Natural killer cell (primary cell): ENCODE measurements at regions not wholly inside any gene's neighbourhood (a gene's known extent, or its start where the extent isn't known, plus 50 kb on each side); places are given as distances from the start of the nearest gene placed in this dataset.

Source experiments
- ATAC-seq, 3 donors: fragments of 150-1000 bp in 2 of 3; fragments of 200-7000 bp in 1 of 3; cut with Tn5 transposase; 1 replicate in 1 of 3; 2 replicates in 2 of 3; pipeline ENCODE4 v1.10.0; 2021; ENCODE audit warnings: mild to moderate bottlenecking in 2 of 3, moderate library complexity in 2 of 3
- DNase-seq, 2 donors: peaks; one replicate each; pipeline versions ENCODE4 v3.0.0 to v3.0.0-alpha.2; 2013 to 2021; ENCODE audit warnings: mixed read lengths in 1 of 2
- H3K27ac ChIP-seq: one replicate; pipeline ENCODE4 v1.5.1; 2013; ENCODE audit warnings: mild to moderate bottlenecking, low read length
- H3K27me3 ChIP-seq: one replicate; pipeline ENCODE4 v1.6.1; 2013; ENCODE audit warnings: low read length; ENCODE audit not compliant: control insufficient read depth, insufficient read depth
- H3K36me3 ChIP-seq: one replicate; pipeline ENCODE4 v1.6.1; 2013; ENCODE audit warnings: low read length; ENCODE audit not compliant: control insufficient read depth, insufficient read depth
- H3K4me1 ChIP-seq: one replicate; pipeline ENCODE4 v1.6.1; 2013; ENCODE audit warnings: low read length; ENCODE audit not compliant: control insufficient read depth, insufficient read depth
- H3K4me3 ChIP-seq: one replicate; pipeline ENCODE4 v1.5.1; 2013; ENCODE audit warnings: low read length
- H3K9me3 ChIP-seq: one replicate; pipeline ENCODE4 v1.6.1; 2013; ENCODE audit warnings: low read length; ENCODE audit not compliant: control insufficient read depth, insufficient read depth
- H3K27ac Mint-ChIP-seq, 2 donors: one replicate each; pipeline ENCODE4 v1.8.0; 2022; ENCODE audit warnings: mild to moderate bottlenecking in 2 of 2, mixed read lengths in 2 of 2, moderate library complexity in 1 of 2
- H3K27me3 Mint-ChIP-seq, 2 donors: one replicate each; pipeline ENCODE4 v1.8.0; 2022; ENCODE audit warnings: low read depth in 2 of 2, mixed read lengths in 2 of 2
- H3K36me3 Mint-ChIP-seq: one replicate; pipeline ENCODE4 v1.8.0; 2022; ENCODE audit warnings: mixed read lengths
- H3K4me1 Mint-ChIP-seq, 2 donors: one replicate each; pipeline ENCODE4 v1.8.0; 2022; ENCODE audit warnings: mixed read lengths in 2 of 2
- H3K4me3 Mint-ChIP-seq: one replicate; pipeline ENCODE4 v1.8.0; 2022; ENCODE audit warnings: mild to moderate bottlenecking, moderate library complexity, mixed read lengths
- H3K9me3 Mint-ChIP-seq, 2 donors: one replicate each; pipeline ENCODE4 v1.8.0; 2022; ENCODE audit warnings: mixed read lengths in 2 of 2
- WGBS: methylation state at CpG from one replicate; pipeline ENCODE4 v1.1.7; 2013; ENCODE audit warnings: missing lambda C conversion rate; ENCODE audit not compliant: insufficient coverage; 5-methylcytosine and 5-hydroxymethylcytosine counted together
- intact Hi-C: fragments of 100-400 bp; cut with micrococcal nuclease; formaldehyde crosslinking; loops from one replicate; pipeline ENCODE4 v1.14.2; 2022
- TF ChIP-seq, protein P1 (sequence below): fragments of 200-600 bp; IDR thresholded peaks from one replicate; pipeline ENCODE4 v1.8.0; 2022; ENCODE audit warnings: antibody characterized with exemption

DNA sequence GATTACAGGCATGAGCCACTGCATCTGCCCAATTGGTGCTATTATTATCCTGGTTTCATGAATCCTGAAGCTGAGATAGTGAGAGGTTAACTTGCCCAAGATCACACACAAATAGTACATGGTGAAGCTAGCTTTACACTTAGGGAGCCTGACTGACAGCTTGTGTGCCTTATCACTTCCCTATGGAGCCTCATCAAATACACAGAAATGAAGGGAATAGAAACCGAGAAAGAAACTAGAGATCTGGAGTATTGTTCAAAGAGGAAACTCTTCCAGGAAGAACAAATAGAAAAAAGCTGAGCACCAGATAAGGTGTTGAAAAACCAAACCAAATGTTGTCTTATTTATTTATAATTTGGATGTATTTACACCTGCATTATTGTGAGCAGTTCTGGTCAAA is 155.0 kb upstream of the CITED2 start:
- H3K27ac Mint-ChIP-seq: peak overlapping the region in 1 of 2 donors; percentile 6
- WGBS: 83% methylated on average over 1 of the region's 1 CpG
- H3K4me3 Mint-ChIP-seq: no peak overlapping the region
- TF ChIP-seq, protein P1, sequence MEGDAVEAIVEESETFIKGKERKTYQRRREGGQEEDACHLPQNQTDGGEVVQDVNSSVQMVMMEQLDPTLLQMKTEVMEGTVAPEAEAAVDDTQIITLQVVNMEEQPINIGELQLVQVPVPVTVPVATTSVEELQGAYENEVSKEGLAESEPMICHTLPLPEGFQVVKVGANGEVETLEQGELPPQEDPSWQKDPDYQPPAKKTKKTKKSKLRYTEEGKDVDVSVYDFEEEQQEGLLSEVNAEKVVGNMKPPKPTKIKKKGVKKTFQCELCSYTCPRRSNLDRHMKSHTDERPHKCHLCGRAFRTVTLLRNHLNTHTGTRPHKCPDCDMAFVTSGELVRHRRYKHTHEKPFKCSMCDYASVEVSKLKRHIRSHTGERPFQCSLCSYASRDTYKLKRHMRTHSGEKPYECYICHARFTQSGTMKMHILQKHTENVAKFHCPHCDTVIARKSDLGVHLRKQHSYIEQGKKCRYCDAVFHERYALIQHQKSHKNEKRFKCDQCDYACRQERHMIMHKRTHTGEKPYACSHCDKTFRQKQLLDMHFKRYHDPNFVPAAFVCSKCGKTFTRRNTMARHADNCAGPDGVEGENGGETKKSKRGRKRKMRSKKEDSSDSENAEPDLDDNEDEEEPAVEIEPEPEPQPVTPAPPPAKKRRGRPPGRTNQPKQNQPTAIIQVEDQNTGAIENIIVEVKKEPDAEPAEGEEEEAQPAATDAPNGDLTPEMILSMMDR: no peak
- intact Hi-C loops: no loop called here
- H3K27ac ChIP-seq: no peak overlapping the region
- H3K27me3 Mint-ChIP-seq: peaks cover 0 to 8% of the 10 kb centered on the region in 2 donors
- ATAC-seq (no peak), DNase-seq (no peak)
- H3K36me3 ChIP-seq: no peaks in the 10 kb centered on the region
- no peaks in the 10 kb centered on the region for H3K27me3 ChIP-seq
- H3K9me3 ChIP-seq: no peaks in the 10 kb centered on the region
- H3K4me1 ChIP-seq: peaks cover 6% of the 10 kb centered on the region
- H3K36me3 Mint-ChIP-seq: no peaks in the 10 kb centered on the region
- no peak overlapping the region for H3K4me3 ChIP-seq
- peaks cover 17 to 21% of the 10 kb centered on the region in 2 donors for H3K4me1 Mint-ChIP-seq
- no peaks in the 10 kb centered on the region for H3K9me3 Mint-ChIP-seq

DNA sequence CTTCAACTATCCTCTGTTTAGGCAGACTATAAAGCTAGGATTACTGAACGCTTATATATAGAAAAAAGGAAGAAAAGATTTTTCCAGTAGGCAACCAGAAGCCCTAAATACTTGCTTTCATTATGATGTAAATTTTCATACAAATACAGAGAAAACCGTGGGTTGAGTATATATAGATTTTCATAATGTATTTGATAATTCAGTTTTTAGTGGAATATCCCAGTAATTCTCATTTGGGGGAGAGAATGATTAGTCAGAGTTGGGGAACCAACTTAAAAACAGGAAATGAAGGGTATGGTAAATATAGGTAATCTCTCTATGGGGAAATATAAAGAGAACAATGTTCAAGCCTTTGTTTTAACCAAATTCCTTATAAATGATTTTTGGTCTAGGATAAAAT is 154.0 kb upstream of the CITED2 start:
- Mint-ChIP-seq H3K27ac (no peak overlapping the region), H3K27me3 (peaks cover 0 to 8% of the 10 kb centered on the region in 2 donors), H3K9me3 (no peaks in the 10 kb centered on the region), H3K4me3 (no peak overlapping the region), H3K4me1 (peaks cover 8 to 11% of the 10 kb centered on the region in 2 donors), H3K36me3 (no peaks in the 10 kb centered on the region)
- H3K4me1 ChIP-seq: no peaks in the 10 kb centered on the region
- H3K4me3 ChIP-seq: no peak overlapping the region
- H3K27ac ChIP-seq: no peak overlapping the region
- intact Hi-C loops: no loop called here
- ATAC-seq (no peak), DNase-seq (no peak)
- H3K27me3 ChIP-seq: no peaks in the 10 kb centered on the region
- WGBS: no CpG with 5 or more reads among the region's 2 CpGs
- H3K36me3 ChIP-seq: no peaks in the 10 kb centered on the region
- TF ChIP-seq, protein P1: no peak
- H3K9me3 ChIP-seq: no peaks in the 10 kb centered on the region

DNA sequence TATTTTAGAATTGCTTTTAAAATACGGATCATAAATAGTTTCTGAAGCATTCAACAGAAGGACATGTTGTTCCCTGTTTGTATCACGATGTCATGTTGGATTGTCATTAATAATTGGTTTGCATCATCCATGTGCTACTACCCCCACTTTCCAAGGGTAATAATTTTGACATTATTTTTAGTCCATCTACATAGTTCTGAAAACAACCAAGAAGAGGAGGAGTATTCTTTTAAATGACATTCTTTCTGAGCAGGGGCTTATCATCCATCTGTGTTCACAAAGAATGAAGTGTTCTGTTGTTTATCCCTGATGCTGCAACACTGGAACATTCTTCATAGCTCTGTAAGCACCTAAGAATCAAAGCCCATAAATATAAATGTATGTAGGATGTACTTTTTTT is 151.0 kb upstream of the CITED2 start:
- Mint-ChIP-seq H3K4me3 (no peak overlapping the region), H3K27me3 (peaks cover 8 to 11% of the 10 kb centered on the region in 2 donors), H3K27ac (no peak overlapping the region), H3K4me1 (no peaks in the 10 kb centered on the region), H3K36me3 (no peaks in the 10 kb centered on the region), H3K9me3 (no peaks in the 10 kb centered on the region)
- Histone ChIP-seq H3K27ac (no peak overlapping the region), H3K9me3 (no peaks in the 10 kb centered on the region), H3K27me3 (no peaks in the 10 kb centered on the region), H3K4me1 (no peaks in the 10 kb centered on the region), H3K4me3 (no peak overlapping the region), H3K36me3 (no peaks in the 10 kb centered on the region)
- TF ChIP-seq, protein P1: no peak
- no peak for DNase-seq
- intact Hi-C loops: no loop called here
- ATAC-seq: no peak
- WGBS: 100% methylated on average over 1 of the region's 2 CpGs

DNA sequence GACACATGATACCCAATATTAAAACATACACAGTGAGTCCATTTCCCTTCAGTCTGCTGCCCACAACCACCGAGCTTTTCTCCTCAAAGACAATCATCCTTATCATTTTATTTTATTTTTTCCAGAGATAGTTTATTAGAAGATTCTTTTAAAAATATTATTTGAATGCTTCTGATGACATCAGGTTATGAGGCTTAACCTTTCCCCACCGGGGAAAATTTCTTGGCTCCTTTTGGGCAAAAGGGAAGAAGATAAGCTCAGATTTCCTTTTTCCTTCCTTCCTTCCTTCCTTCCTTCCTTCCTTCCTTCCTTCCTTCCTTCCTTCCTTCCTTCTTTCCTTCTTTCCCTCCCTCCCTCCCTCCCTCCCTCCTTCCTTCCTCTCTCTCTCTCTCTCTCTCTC is 149.5 kb upstream of the CITED2 start:
- intact Hi-C loops: no loop called here
- no peak for ATAC-seq

More for the DNA sequence above, 149.5 kb upstream of the CITED2 start:
- Mint-ChIP-seq H3K27me3 (peaks cover 12 to 15% of the 10 kb centered on the region in 2 donors), H3K4me1 (no peaks in the 10 kb centered on the region), H3K36me3 (no peaks in the 10 kb centered on the region), H3K4me3 (no peak overlapping the region), H3K27ac (no peak overlapping the region), H3K9me3 (no peaks in the 10 kb centered on the region)
- WGBS: 71% methylated on average over 1 of the region's 2 CpGs
- Histone ChIP-seq H3K4me1 (no peaks in the 10 kb centered on the region), H3K36me3 (no peaks in the 10 kb centered on the region), H3K27ac (no peak overlapping the region), H3K27me3 (no peaks in the 10 kb centered on the region), H3K9me3 (no peaks in the 10 kb centered on the region), H3K4me3 (no peak overlapping the region)
- no peak for DNase-seq
- TF ChIP-seq, protein P1: no peak
